ENCODE measurements at regions not wholly inside any gene's neighbourhood (a gene's known extent, or its start where the extent isn't known, plus 50 kb on each side); places are given as distances from the start of the nearest gene placed in this dataset.
"Not testable (repeated sequence)": the region's sequence is repeated elsewhere in the genome, so short reads cannot be mapped to it uniquely, and the experiment has no call there.

- no peaks in the 10 kb centered on the region for H3K9me3 Mint-ChIP-seq (ENCODE audit: unreplicated experiment)
- no peak overlapping the region for H3K27ac Mint-ChIP-seq (ENCODE audit: unreplicated experiment)
- ChIA-PET POLR2A (no interaction called here), CTCF (no interaction called here)
- no peak overlapping the region for H3K4me3 ChIP-seq (ENCODE audit: low read depth, low read length)
- no TSS peak for BruUV-seq (replicated peaks)
- peaks cover 6% of the 10 kb centered on the region for H3K4me1 ChIP-seq
- H3K36me3 ChIP-seq (ENCODE audit: control insufficient read depth, insufficient read depth, low read length) = no peaks in the 10 kb centered on the region
- no peak overlapping the region for H3K4me3 Mint-ChIP-seq (ENCODE audit: unreplicated experiment)
- H3K4me1 Mint-ChIP-seq (ENCODE audit: low read depth, unreplicated experiment) = peaks cover 6% of the 10 kb centered on the region
- TF ChIP-seq CTCF (IDR thresholded peaks at IDR 0.05; ENCODE audit: insufficient read depth in 1 of 2, low read depth in 1 of 2, low read length in 1 of 2, severe bottlenecking in 1 of 2, unreplicated experiment in 1 of 2) = no peak
- H3K27me3 Mint-ChIP-seq (ENCODE audit: insufficient read depth, unreplicated experiment) = peaks cover 11% of the 10 kb centered on the region
- intact Hi-C loops (cut with micrococcal nuclease; ENCODE audit: unreplicated experiment) = no loop called here
- no peaks in the 10 kb centered on the region for H3K36me3 Mint-ChIP-seq (ENCODE audit: insufficient read depth, unreplicated experiment)
- no peak for DNase-seq
- H3K27me3 ChIP-seq (replicated peaks; ENCODE audit: control insufficient read depth, insufficient read depth, low read length) = no peaks in the 10 kb centered on the region
- no peaks in the 10 kb centered on the region for H3K9me3 ChIP-seq
These were observed 155.1 kb upstream of the FSHR start for GRCh38 chr2:49309461-49309860.

- H3K4me3 Mint-ChIP-seq (ENCODE audit: unreplicated experiment) = no peak overlapping the region
- Histone ChIP-seq H3K4me3 (ENCODE audit: low read depth, low read length) (no peak overlapping the region), H3K9me3 (no peaks in the 10 kb centered on the region), H3K36me3 (ENCODE audit: control insufficient read depth, insufficient read depth, low read length) (no peaks in the 10 kb centered on the region), H3K27me3 (replicated peaks; ENCODE audit: control insufficient read depth, insufficient read depth, low read length) (no peaks in the 10 kb centered on the region), H3K4me1 (peaks cover 6% of the 10 kb centered on the region)
- H3K9me3 Mint-ChIP-seq (ENCODE audit: unreplicated experiment) = no peaks in the 10 kb centered on the region
- DNase-seq = peak in 1 of 2 experiments; percentile 3
- no peak overlapping the region for H3K27ac Mint-ChIP-seq (ENCODE audit: unreplicated experiment)
- CTCF ChIA-PET = no interaction called here
- no peak for TF ChIP-seq CTCF (IDR thresholded peaks at IDR 0.05; ENCODE audit: insufficient read depth in 1 of 2, low read depth in 1 of 2, low read length in 1 of 2, severe bottlenecking in 1 of 2, unreplicated experiment in 1 of 2)
- peaks cover 2% of the 10 kb centered on the region for H3K27me3 Mint-ChIP-seq (ENCODE audit: insufficient read depth, unreplicated experiment)
- no TSS peak for BruUV-seq (replicated peaks)
- intact Hi-C loops (cut with micrococcal nuclease; ENCODE audit: unreplicated experiment) = no loop called here
- POLR2A ChIA-PET = no interaction called here
- peaks cover 6% of the 10 kb centered on the region for H3K4me1 Mint-ChIP-seq (ENCODE audit: low read depth, unreplicated experiment)
- no peaks in the 10 kb centered on the region for H3K36me3 Mint-ChIP-seq (ENCODE audit: insufficient read depth, unreplicated experiment)
These were observed 152.6 kb upstream of the FSHR start for GRCh38 chr2:49306925-49307324.

- H3K36me3 Mint-ChIP-seq (ENCODE audit: insufficient read depth, unreplicated experiment); H3K4me1 Mint-ChIP-seq (ENCODE audit: low read depth, unreplicated experiment); H3K36me3 ChIP-seq (ENCODE audit: control insufficient read depth, insufficient read depth, low read length); intact Hi-C loops (cut with micrococcal nuclease; ENCODE audit: unreplicated experiment); H3K27me3 ChIP-seq (replicated peaks; ENCODE audit: control insufficient read depth, insufficient read depth, low read length); BruUV-seq (replicated peaks); POLR2A ChIA-PET; H3K4me1 ChIP-seq; DNase-seq; H3K9me3 ChIP-seq; CTCF ChIA-PET; H3K9me3 Mint-ChIP-seq (ENCODE audit: unreplicated experiment); H3K4me3 ChIP-seq (ENCODE audit: low read depth, low read length); H3K4me3 Mint-ChIP-seq (ENCODE audit: unreplicated experiment); H3K27me3 Mint-ChIP-seq (ENCODE audit: insufficient read depth, unreplicated experiment); H3K27ac Mint-ChIP-seq (ENCODE audit: unreplicated experiment): not testable (repeated sequence)
These were observed 144.4 kb upstream of the FSHR start for GRCh38 chr2:49298693-49299092.

- no peaks in the 10 kb centered on the region for H3K27me3 Mint-ChIP-seq (ENCODE audit: insufficient read depth, unreplicated experiment)
- H3K4me3 Mint-ChIP-seq (ENCODE audit: unreplicated experiment) = no peak overlapping the region
- DNase-seq = no peak
- H3K4me3 ChIP-seq (ENCODE audit: low read depth, low read length) = no peak overlapping the region
- ChIA-PET POLR2A (no interaction called here), CTCF (no interaction called here)
- no peak overlapping the region for H3K27ac Mint-ChIP-seq (ENCODE audit: unreplicated experiment)
- intact Hi-C loops (cut with micrococcal nuclease; ENCODE audit: unreplicated experiment) = no loop called here
- no peaks in the 10 kb centered on the region for H3K4me1 ChIP-seq
- H3K4me1 Mint-ChIP-seq (ENCODE audit: low read depth, unreplicated experiment) = no peaks in the 10 kb centered on the region
- no peaks in the 10 kb centered on the region for H3K27me3 ChIP-seq (replicated peaks; ENCODE audit: control insufficient read depth, insufficient read depth, low read length)
- H3K36me3 ChIP-seq (ENCODE audit: control insufficient read depth, insufficient read depth, low read length) = no peaks in the 10 kb centered on the region
- no TSS peak for BruUV-seq (replicated peaks)
- H3K9me3 ChIP-seq = no peaks in the 10 kb centered on the region
- TF ChIP-seq CTCF (IDR thresholded peaks at IDR 0.05; ENCODE audit: insufficient read depth in 1 of 2, low read depth in 1 of 2, low read length in 1 of 2, severe bottlenecking in 1 of 2, unreplicated experiment in 1 of 2) = no peak
- H3K36me3 Mint-ChIP-seq (ENCODE audit: insufficient read depth, unreplicated experiment) = no peaks in the 10 kb centered on the region
- H3K9me3 Mint-ChIP-seq (ENCODE audit: unreplicated experiment) = peaks cover 10% of the 10 kb centered on the region
These were observed 143.9 kb upstream of the FSHR start for GRCh38 chr2:49298230-49298629.
